SKM-1 (cell line): ENCODE measurements at regions not wholly inside any gene's neighbourhood (a gene's known extent, or its start where the extent isn't known, plus 50 kb on each side); places are given as distances from the start of the nearest gene placed in this dataset.
"Not testable (repeated sequence)": the region's sequence is repeated elsewhere in the genome, so short reads cannot be mapped to it uniquely, and the experiment has no call there.

Experiments
- DNase-seq: peaks from one replicate; lab custom pipeline; 2025; ENCODE audit not compliant: unreplicated experiment; lab: John Stamatoyannopoulos, UW

DNA sequence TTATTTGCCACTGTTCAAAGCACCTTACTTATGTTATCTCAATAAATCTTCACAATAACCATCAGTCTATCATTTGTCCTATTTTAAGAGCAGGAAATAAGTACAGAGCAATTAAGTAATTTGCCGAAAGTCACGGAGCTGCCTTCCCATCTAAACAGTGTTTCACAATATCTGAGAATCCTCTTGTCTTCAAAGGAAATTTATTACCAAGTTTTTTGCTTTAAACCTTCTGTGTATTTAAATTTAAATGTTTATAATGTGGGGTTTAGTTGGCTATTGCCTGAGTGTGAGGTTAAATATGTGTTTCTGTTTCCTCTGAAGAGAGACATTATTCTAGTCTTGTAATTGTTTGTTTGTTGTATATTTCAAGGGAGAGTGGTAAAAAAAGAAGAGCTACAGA is 633.1 kb downstream of the EFNB2 start:
- no peak for DNase-seq

GRCh38 chr13:105897575-105897974 is 637.9 kb downstream of the EFNB2 start:
- DNase-seq: no peak

- DNase-seq: no peak
These were observed 640.8 kb downstream of the EFNB2 start for GRCh38 chr13:105894697-105895096.

- no peak for DNase-seq
These were observed 645.0 kb downstream of the EFNB2 start for GRCh38 chr13:105890509-105890908.

DNA sequence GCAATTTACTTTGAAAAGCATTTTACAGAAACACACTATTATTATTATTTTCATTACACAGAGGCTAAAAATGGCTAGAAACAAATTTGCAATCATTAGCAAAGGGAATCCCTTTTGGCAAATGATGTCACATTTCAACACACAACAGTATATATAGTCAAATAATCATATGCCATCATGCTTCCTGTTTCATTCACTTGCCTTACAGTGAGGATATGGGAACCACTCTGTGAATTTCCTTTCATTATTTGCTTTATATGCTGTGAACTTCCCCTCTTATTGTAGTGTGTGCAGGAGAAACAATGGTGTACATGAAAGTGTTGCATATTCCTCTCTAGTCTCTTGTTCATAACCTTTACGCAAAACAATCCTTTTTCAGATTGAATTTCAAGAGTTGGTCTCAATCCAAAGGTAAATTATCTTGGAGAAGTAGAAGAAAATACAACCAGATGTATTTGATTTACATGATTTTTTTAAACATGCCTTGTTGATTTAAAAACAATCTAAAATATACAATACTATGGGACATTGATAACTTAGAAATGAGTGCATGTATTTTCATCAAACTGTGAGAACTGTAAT is 657.3 kb downstream of the EFNB2 start:
- no peak for DNase-seq

GRCh38 chr13:105874814-105875213 is 660.6 kb downstream of the EFNB2 start:
- no peak for DNase-seq

DNA sequence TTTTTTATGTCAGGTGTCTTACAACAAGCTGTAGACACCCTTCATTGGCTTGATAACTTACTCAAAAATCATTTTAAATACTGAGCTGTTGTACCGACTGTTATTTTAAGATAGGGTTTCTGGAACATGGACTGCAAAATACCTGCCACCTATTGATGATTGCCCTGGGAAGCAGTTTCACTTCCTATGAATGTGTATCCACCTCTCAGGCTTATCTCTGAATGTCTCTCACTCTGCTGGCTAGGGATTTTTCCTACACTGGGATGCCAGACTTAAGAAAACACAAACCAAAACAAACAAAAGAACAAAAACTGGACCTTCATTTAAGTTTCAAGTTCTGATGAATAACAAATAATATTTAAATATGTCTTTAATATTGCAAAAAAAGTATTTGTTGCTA is 663.7 kb downstream of the EFNB2 start:
- DNase-seq: no peak

DNA sequence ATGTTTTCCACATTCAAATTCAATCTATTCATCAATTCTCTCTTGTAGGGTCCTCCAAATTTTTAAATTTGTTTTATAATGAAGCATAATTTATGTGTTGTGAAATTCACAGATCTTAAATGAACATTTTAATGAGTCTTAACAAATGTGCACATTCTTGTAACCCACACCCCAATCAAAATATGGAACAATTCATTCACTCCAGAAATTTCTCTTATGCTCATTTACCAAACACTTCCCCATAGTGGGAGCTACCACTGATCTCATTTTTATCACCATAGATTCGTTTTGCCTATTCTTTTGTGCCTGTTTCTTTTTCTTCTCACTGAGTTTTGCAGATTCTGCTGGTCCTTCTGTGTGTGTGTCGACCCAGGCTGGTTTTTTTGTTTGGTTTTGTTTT is 664.1 kb downstream of the EFNB2 start:
- DNase-seq: no peak

GRCh38 chr13:105863300-105863920 is 672.1 kb downstream of the EFNB2 start:
- no peak for DNase-seq

- DNase-seq: no peak
These were observed 687.0 kb downstream of the EFNB2 start for GRCh38 chr13:105848494-105848893.

DNA sequence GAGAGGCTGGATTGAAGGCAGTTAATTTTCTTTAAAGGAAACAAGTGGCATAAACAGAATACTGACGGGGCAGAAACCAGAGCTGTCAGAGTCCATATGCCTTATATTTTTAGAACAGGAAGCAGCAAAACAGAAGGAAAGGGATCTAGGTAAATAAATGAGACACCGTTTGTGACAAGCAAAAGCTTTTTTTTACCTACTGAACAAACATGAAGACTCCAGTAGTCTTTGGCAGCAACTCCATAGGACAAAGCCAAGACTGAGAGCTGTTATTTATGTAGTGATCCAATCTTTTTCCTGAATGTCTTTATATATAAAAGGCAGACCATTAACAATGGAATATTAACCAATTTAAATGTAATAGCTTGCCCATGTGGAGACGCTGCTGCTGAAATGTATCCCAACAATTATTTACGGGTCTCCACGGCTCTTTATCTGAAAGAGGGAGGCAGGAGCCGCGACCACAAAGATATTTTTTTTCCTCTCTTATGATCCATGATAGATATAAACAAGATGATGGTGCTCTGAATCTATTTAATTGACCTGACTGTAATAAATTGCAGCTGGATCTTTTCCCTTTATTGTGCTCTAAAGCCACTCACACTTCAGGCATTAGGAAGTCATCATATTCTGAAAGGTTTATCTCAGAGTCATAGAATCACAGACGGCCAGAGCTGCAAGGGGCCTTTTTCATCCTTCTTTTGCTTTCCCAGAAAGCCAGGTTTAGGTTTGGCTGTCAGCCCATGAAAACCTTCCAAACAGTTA is 687.8 kb downstream of the EFNB2 start:
- DNase-seq: no peak

GRCh38 chr13:105846923-105847322 is 688.5 kb downstream of the EFNB2 start:
- DNase-seq: no peak

GRCh38 chr13:105841286-105841685 is 694.2 kb downstream of the EFNB2 start:
- DNase-seq: no peak

DNA sequence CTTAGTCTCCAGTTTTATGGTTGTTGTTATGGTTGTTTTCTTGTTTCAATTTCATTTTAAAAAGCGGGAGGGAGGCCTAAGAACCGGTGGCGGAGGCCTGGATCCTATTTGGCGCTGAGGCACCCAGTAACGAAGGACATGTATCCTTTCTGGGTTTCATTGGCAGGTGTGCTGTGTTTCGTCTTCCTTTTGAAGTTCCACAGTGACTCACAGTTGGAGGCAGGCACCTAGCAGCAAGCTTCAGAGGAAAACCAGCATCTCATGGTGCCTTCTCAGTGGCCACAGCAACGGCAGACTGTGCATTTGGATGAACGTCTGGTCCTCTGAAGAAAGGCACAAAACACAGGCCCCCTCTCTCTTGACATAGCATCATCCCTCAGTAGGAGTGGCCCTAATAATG is 697.2 kb downstream of the EFNB2 start:
- no peak for DNase-seq

DNA sequence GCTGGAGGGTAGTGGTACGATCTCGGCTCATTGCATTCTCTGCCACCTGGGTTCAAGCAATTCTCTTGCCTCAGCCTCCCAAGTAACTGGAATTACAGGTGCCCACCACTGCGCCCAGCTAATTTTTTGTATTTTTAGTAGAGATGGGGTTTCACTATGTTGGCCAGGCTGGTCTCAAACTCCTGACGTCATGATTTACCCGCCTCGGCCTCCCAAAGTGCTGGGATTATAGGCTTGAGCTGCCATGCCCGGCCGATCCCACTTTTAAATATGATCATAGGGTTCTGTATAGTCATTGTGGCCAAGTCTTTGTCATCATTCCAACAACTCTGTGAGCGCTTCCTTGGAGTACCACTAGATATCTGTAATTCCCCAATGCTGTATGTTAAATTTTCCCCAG is 698.2 kb downstream of the EFNB2 start:
- DNase-seq: not testable (repeated sequence)

DNA sequence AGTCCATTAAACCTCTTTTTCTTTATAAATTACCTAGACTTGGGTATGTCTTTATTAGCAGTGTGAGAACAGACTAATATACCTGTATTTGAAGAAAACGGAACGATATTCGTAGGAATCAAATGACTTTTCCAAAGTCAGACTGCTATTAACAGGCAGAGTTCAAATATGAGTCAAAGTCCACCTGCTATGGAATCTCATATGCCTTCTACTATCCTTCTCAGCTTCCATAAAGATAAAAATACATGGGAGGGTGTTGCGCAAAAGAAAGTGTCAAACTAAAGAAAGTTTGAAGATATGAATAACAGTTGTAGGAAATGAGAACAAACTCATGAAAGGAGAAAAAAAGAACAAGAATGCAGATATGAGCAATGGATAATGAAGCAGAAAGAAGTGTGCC is 704.6 kb downstream of the EFNB2 start:
- DNase-seq: no peak

DNA sequence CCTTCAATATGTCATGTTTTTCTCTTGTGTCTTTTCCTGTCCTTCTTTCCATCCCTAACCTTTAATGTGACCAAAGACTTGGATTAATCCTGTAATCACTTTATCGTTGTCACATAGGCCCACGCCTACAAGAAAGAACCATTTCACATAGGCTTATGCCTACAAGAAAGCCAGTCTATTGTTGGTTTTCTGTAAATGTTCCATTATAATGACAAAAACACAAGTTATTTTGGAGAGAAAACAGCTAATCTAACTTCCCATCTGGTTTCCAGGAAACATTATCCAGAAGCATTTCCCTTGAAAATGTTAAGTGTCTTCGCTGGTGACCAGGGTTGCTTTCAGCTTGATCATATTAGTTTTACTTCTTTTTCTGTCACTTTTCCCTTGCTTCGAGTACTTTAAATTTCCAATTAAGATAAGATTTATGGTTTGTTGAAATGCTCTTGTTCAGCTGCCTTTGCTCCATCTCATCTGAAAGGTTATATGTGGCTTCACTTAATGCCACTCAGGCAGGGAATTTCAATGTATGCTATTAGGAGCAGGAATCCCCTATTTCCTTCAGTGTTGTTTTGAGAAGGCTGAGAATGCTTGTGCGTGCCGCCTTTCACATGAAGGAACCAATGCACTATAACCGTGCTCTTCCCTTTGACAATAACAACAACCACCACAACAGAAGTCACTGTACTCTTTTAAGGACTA is 708.2 kb downstream of the EFNB2 start:
- no peak for DNase-seq

DNA sequence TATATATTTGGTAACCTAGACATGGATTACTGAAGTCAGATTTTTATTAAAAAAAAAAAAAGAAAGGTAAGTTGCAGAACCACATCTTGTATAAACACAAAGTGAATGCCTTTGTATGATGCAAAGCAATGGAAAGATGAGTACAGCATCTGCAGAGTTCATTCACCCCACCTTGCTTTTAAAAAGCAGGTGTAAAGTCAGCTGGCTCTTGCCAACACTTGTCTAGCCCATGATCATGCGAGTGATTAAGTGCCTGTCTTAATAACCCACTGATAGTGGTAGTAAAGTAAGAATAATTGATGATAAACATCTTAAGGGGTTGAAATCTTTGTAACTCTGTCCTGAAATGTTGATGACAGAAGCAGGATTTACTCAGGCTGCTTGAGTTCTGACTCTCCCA is 710.4 kb downstream of the EFNB2 start:
- no peak for DNase-seq

DNA sequence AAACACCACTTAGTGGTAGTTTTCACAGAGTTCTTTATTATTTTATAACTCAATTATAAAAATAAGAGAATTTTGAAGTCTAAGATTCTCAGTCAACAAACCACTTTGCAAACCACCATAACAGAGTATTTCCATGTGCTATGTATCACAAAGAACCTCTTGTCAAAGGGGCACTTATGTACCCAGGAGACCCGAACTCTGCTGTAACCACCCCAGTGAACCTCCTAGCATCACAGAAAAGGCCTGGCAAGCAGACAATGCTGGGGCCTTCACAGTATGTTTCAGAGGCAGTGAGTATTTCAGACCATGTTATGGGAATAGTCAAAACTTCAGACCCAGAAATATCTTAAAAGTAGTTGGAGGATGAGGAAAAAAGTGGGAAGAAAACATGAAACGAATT is 714.1 kb downstream of the EFNB2 start:
- no peak for DNase-seq

DNA sequence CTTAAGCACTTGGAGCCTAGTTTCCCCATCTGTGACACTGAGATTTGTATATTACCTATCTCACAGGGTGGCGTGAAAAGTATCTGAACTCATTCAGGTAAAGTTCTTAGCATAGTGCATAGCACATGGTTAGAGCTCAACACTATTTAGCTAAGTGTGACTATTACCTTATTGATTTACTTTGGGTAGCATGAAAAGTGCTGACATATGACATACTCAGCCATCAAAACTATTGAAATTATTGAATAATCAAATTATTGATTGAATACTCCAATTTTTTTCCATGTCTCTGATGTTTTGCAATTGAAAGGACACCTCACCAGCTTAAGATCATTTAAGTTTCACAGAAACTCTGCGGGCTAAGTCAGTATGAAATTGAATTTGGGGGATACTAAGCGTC is 715.0 kb downstream of the EFNB2 start:
- no peak for DNase-seq

DNA sequence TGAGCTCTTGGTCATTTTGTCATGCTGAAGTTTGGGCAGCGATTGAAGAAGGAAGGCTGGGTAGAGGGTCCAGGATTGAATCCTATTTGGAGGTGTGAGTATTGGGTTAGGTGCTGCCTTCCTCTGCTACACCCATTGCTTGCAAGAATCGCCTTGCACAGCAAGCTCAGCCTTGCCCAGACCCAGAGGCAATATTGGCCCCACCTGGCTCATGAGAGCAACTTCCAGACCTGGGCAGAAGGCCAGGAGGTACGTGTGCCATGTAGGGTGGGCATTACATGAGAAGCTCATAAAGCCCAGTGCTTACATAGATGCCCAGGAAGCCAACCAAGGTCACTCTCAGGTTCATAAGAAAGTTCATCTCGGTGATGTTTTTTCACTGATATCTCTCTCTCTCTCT is 718.0 kb downstream of the EFNB2 start:
- DNase-seq: no peak

GRCh38 chr13:105816994-105817393 is 718.5 kb downstream of the EFNB2 start:
- no peak for DNase-seq
